ENCODE measurements at regions not wholly inside any gene's neighbourhood (a gene's known extent, or its start where the extent isn't known, plus 50 kb on each side); places are given as distances from the start of the nearest gene placed in this dataset.

DNA sequence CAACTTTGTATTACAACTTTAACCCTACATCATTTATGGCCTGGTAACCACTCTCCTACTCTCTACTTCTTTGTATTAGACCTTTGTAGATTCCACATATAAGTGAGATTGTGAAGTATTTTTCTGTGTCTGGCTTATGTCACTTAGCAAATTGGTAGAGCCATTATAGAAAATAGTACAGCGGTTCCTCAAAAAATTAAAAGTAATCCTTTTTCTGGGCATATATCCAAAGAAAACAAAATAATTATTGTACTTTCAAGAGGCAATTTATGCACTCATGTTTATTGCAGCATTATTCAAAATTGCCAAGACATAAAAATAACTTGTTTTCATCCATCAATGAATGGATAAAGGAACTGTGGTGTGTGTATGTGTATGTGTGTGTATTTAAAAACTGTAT lies 537.5 kb upstream of the FSIP2 start:
- Histone ChIP-seq H3K23ac (ENCODE audit: insufficient read length) (no peak overlapping the region), H3K27me3 (replicated peaks in 1 of 4; ENCODE audit: control insufficient read depth in 3 of 4, extremely low read depth in 1 of 4, insufficient read depth in 3 of 4, low read length in 3 of 4) (peaks cover 0 to 1% (median 0%) of the 10 kb centered on the region in 4 experiments; a peak in 1 of 7 replicates), H2AFZ (ENCODE audit: low read length) (no peak overlapping the region), H3K14ac (ENCODE audit: insufficient read length) (no peak overlapping the region), H2BK120ac (replicated peaks; ENCODE audit: low read depth, low read length) (no peak overlapping the region), H3K4ac (replicated peaks; ENCODE audit: insufficient read length, low read depth, low read length) (no peak overlapping the region), H4K20me1 (replicated peaks in 1 of 2; ENCODE audit: control insufficient read depth in 1 of 2, insufficient read depth in 2 of 2, low read length in 2 of 2) (no peaks in the 10 kb centered on the region), H3K36me3 (ENCODE audit: control insufficient read depth in 2 of 4, insufficient read depth in 4 of 4, low read length in 3 of 4) (no peaks in the 10 kb centered on the region), H3K18ac (ENCODE audit: extremely low read depth, low read length) (no peak overlapping the region), H2BK15ac (ENCODE audit: low read length) (no peak overlapping the region), H3K4me2 (ENCODE audit: insufficient read depth in 1 of 2, low read depth in 2 of 2, low read length in 2 of 2) (no peak overlapping the region), H2BK20ac (ENCODE audit: low read length) (no peak overlapping the region), H3K56ac (replicated peaks; ENCODE audit: insufficient read length, low read depth, low read length) (no peak overlapping the region), H4K8ac (ENCODE audit: extremely low read depth, insufficient read depth, low read length) (no peak overlapping the region), H3K79me2 (ENCODE audit: control insufficient read depth in 1 of 2, insufficient read depth in 2 of 2, low read length in 2 of 2) (no peaks in the 10 kb centered on the region), H3K9me3 (ENCODE audit: insufficient read depth in 2 of 2, low read depth in 1 of 2, low read length in 1 of 2) (no peaks in the 10 kb centered on the region), H3K79me1 (ENCODE audit: low read depth, low read length) (no peaks in the 10 kb centered on the region), H4K91ac (replicated peaks; ENCODE audit: insufficient read length, low read length) (no peak overlapping the region), H3K4me1 (replicated peaks in 1 of 4; ENCODE audit: control insufficient read depth in 3 of 4, insufficient read depth in 4 of 4, low read length in 3 of 4) (no peaks in the 10 kb centered on the region), H3K27ac (ENCODE audit: low read depth, low read length) (no peak overlapping the region), H2BK12ac (ENCODE audit: low read depth, low read length) (no peak overlapping the region), H3K9ac (replicated peaks in 1 of 4; ENCODE audit: extremely low read depth in 1 of 4, low read depth in 3 of 4, low read length in 3 of 4) (no peak overlapping the region), H3K4me3 (ENCODE audit: extremely low read depth in 1 of 4, insufficient read depth in 2 of 4, low read depth in 3 of 4, low read length in 4 of 4) (no peak overlapping the region), H3K23me2 (ENCODE audit: low read depth, low read length) (no peaks in the 10 kb centered on the region), H2AK5ac (ENCODE audit: low read depth, low read length) (no peak overlapping the region), H2BK5ac (ENCODE audit: low read depth, low read length) (no peak overlapping the region), H4K5ac (ENCODE audit: insufficient read length, low read depth, low read length) (no peak overlapping the region)
- DNase-seq (ENCODE audit: low read depth in 1 of 2, low spot score in 2 of 2) (no peak), FAIRE-seq (no peak)
- ChIA-PET CTCF (ENCODE audit: partially characterized antibody) (no interaction called here), POLR2A (ENCODE audit: partially characterized antibody) (no interaction called here)
- WGBS, 2 experiments (ENCODE audit: extremely low coverage in 1 of 2, insufficient coverage in 1 of 2, insufficient read length in 1 of 2, insufficient replicate concordance in 2 of 2, low coverage in 1 of 2, low lambda C conversion rate in 2 of 2, missing lambda C conversion rate in 1 of 2), result 100% methylated on average over 1 of the region's 1 CpG; no CpG with 5 or more reads in 1 of the 2 experiments
- no peak for TF ChIP-seq TCF12 (IDR thresholded peaks at IDR 0.05; ENCODE audit: low read depth, low read length)

Measured in H1 (cell line).